Hematopoietic multipotent progenitor cell treated with erythropoietin and hydrocortisone succinate and interleukin-3 and kit ligand, for 17 days (in vitro differentiated cells): ENCODE measurements at regions not wholly inside any gene's neighbourhood (a gene's known extent, or its start where the extent isn't known, plus 50 kb on each side); places are given as distances from the start of the nearest gene placed in this dataset.

Source experiments
- DNase-seq: peaks from one replicate; pipeline ENCODE4 v3.0.0-alpha.2; 2015; ENCODE audit warnings: low spot score

- no peak for DNase-seq
These were observed 314.1 kb downstream of the MYCN start for GRCh38 chr2:16254356-16254965.

GRCh38 chr2:16253291-16253690 is 312.9 kb downstream of the MYCN start:
- no peak for DNase-seq

- no peak for DNase-seq
These were observed 312.5 kb downstream of the MYCN start for GRCh38 chr2:16252891-16253290.

- DNase-seq: no peak
These were observed 311.9 kb downstream of the MYCN start for GRCh38 chr2:16252251-16252650.

- no peak for DNase-seq
These were observed 311.3 kb downstream of the MYCN start for GRCh38 chr2:16251511-16252225.

GRCh38 chr2:16250886-16251285 is 310.5 kb downstream of the MYCN start:
- no peak for DNase-seq

GRCh38 chr2:16250466-16250865 is 310.1 kb downstream of the MYCN start:
- DNase-seq: no peak

- DNase-seq: no peak
These were observed 309.7 kb downstream of the MYCN start for GRCh38 chr2:16250056-16250425.

GRCh38 chr2:16249246-16250055 is 309.1 kb downstream of the MYCN start:
- no peak for DNase-seq

GRCh38 chr2:16248571-16249105 is 308.3 kb downstream of the MYCN start:
- no peak for DNase-seq

GRCh38 chr2:16247326-16248122 is 307.2 kb downstream of the MYCN start:
- no peak for DNase-seq

- no peak for DNase-seq
These were observed 306.6 kb downstream of the MYCN start for GRCh38 chr2:16246911-16247310.

- no peak for DNase-seq
These were observed 306.0 kb downstream of the MYCN start for GRCh38 chr2:16246281-16246850.

- DNase-seq: no peak
These were observed 305.2 kb downstream of the MYCN start for GRCh38 chr2:16245481-16246054.

GRCh38 chr2:16244966-16245320 is 304.6 kb downstream of the MYCN start:
- DNase-seq: no peak

- DNase-seq: no peak
These were observed 304.0 kb downstream of the MYCN start for GRCh38 chr2:16244153-16244965.

GRCh38 chr2:16243411-16243996 is 303.2 kb downstream of the MYCN start:
- no peak for DNase-seq

GRCh38 chr2:16242906-16243305 is 302.6 kb downstream of the MYCN start:
- no peak for DNase-seq

- no peak for DNase-seq
These were observed 301.1 kb downstream of the MYCN start for GRCh38 chr2:16241166-16242160.
